SU-DHL-6 (cell line): ENCODE measurements at regions not wholly inside any gene's neighbourhood (a gene's known extent, or its start where the extent isn't known, plus 50 kb on each side); places are given as distances from the start of the nearest gene placed in this dataset.

Source experiments
- EZH2phosphoT487 ChIP-seq: fragments of 200-600 bp; sonication (generic), shearing (Covaris generic); conservative IDR thresholded peaks from 2 replicates; pipeline ENCODE4 v1.6.1; 2018; ENCODE audit warnings: mild to moderate bottlenecking, antibody characterized with exemption, low read length, moderate library complexity, mixed read lengths
- TF ChIP-seq, protein P1 (sequence below): fragments of 200-600 bp; sonication (generic); IDR thresholded peaks from one replicate; pipeline ENCODE4 v1.5.1; 2017; ENCODE audit warnings: antibody characterized with exemption, mild to moderate bottlenecking, low read length, moderate library complexity; ENCODE audit not compliant: insufficient read depth, poor library complexity, severe bottlenecking

DNA sequence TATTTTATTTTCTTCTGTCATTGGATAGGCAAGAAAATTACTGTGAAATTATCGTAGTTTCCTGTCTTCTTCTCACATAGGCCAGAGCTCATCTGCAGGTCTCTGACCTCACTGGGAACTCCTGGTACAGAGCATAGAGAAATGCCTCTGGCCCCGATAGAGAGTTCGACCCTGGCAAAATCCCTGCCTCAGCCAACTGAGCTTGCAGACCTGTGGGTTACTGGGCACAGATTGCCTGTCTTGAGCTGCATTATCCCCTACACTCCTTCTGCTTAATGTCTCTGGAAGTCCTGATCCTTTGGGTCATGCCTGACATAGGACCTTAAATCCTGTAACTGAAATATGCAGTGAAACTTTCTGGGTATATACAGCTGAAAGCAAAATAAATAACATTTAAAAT is 439.3 kb upstream of the CTNND2 start:
- TF ChIP-seq, protein P1, sequence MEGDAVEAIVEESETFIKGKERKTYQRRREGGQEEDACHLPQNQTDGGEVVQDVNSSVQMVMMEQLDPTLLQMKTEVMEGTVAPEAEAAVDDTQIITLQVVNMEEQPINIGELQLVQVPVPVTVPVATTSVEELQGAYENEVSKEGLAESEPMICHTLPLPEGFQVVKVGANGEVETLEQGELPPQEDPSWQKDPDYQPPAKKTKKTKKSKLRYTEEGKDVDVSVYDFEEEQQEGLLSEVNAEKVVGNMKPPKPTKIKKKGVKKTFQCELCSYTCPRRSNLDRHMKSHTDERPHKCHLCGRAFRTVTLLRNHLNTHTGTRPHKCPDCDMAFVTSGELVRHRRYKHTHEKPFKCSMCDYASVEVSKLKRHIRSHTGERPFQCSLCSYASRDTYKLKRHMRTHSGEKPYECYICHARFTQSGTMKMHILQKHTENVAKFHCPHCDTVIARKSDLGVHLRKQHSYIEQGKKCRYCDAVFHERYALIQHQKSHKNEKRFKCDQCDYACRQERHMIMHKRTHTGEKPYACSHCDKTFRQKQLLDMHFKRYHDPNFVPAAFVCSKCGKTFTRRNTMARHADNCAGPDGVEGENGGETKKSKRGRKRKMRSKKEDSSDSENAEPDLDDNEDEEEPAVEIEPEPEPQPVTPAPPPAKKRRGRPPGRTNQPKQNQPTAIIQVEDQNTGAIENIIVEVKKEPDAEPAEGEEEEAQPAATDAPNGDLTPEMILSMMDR, result no peak
- TF ChIP-seq EZH2phosphoT487, result no peak
